ENCODE measurements at regions not wholly inside any gene's neighbourhood (a gene's known extent, or its start where the extent isn't known, plus 50 kb on each side); places are given as distances from the start of the nearest gene placed in this dataset.
A peak's percentile ranks its signal among the peaks of the same experiment; 100 is the strongest.
"Not testable (repeated sequence)": the region's sequence is repeated elsewhere in the genome, so short reads cannot be mapped to it uniquely, and the experiment has no call there.

DNA sequence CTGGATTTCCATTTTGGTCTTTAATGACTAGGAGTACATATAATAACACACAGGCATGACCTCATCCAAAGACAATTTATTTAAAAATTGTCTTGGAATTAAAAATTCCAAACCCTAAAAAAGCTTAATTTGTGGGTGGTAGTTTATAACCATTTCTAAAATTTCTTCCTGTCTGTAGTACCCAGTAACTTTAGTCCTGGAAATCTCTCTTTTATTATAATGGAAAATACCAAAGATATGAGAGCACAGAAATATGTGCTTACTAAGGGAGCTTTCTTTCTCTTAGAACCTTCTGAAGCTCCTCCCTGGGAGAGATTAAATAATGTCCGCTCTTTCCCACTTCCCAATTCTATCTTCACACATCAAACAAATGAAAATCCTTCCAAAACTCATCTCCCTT lies 70.5 kb upstream of the PRL start:
- H3K9me3 ChIP-seq (ENCODE audit: low read depth, low read length) = no peaks in the 10 kb centered on the region
- no peaks in the 10 kb centered on the region for H3K27me3 ChIP-seq (ENCODE audit: insufficient read depth, low read length)
- no peaks in the 10 kb centered on the region for H3K36me3 ChIP-seq (ENCODE audit: insufficient read depth, low read length)
- H3K4me2 ChIP-seq (ENCODE audit: insufficient read depth, low read length) = peak overlapping the region; percentile 5
- H3K4me3 ChIP-seq (ENCODE audit: insufficient read depth, low read length) = no peak overlapping the region
- no peaks in the 10 kb centered on the region for H3K79me2 ChIP-seq (ENCODE audit: insufficient read depth, low read length)
- no peaks in the 10 kb centered on the region for H4K20me1 ChIP-seq (ENCODE audit: insufficient read depth, low read length)
- peaks cover 17% of the 10 kb centered on the region for H3K4me1 ChIP-seq (ENCODE audit: insufficient read depth, low read length)
- H2AFZ ChIP-seq (ENCODE audit: low read length) = no peak overlapping the region
- DNase-seq (ENCODE audit: insufficient read length, low spot score, missing footprints) = peak; percentile 81
- no peak overlapping the region for H3K27ac ChIP-seq (ENCODE audit: low read depth, low read length)
- no peak for TF ChIP-seq CTCF (IDR thresholded peaks at IDR 0.05; ENCODE audit: extremely low read depth, low read depth, low read length)

GRCh38 chr6:22368794-22369193 lies 72.0 kb upstream of the PRL start:
- H3K27me3 ChIP-seq (ENCODE audit: insufficient read depth, low read length) = no peaks in the 10 kb centered on the region
- no peak for TF ChIP-seq CTCF (IDR thresholded peaks at IDR 0.05; ENCODE audit: extremely low read depth, low read depth, low read length)
- no peaks in the 10 kb centered on the region for H3K9me3 ChIP-seq (ENCODE audit: low read depth, low read length)
- no peak for DNase-seq (ENCODE audit: insufficient read length, low spot score, missing footprints)
- peaks cover 13% of the 10 kb centered on the region for H3K4me1 ChIP-seq (ENCODE audit: insufficient read depth, low read length)
- no peaks in the 10 kb centered on the region for H3K79me2 ChIP-seq (ENCODE audit: insufficient read depth, low read length)
- no peak overlapping the region for H3K4me3 ChIP-seq (ENCODE audit: insufficient read depth, low read length)
- no peak overlapping the region for H3K27ac ChIP-seq (ENCODE audit: low read depth, low read length)
- no peaks in the 10 kb centered on the region for H3K36me3 ChIP-seq (ENCODE audit: insufficient read depth, low read length)
- no peaks in the 10 kb centered on the region for H4K20me1 ChIP-seq (ENCODE audit: insufficient read depth, low read length)
- no peak overlapping the region for H2AFZ ChIP-seq (ENCODE audit: low read length)
- H3K4me2 ChIP-seq (ENCODE audit: insufficient read depth, low read length) = no peak overlapping the region

GRCh38 chr6:22372922-22373321 lies 76.1 kb upstream of the PRL start:
- Histone ChIP-seq H3K9me3 (ENCODE audit: low read depth, low read length) (no peaks in the 10 kb centered on the region), H3K79me2 (ENCODE audit: insufficient read depth, low read length) (no peaks in the 10 kb centered on the region), H3K4me1 (ENCODE audit: insufficient read depth, low read length) (no peaks in the 10 kb centered on the region)

GRCh38 chr6:22374950-22375349 lies 78.1 kb upstream of the PRL start:
- not testable (repeated sequence) for H3K27ac ChIP-seq (ENCODE audit: low read depth, low read length); H3K4me1 ChIP-seq (ENCODE audit: insufficient read depth, low read length); H2AFZ ChIP-seq (ENCODE audit: low read length); H3K36me3 ChIP-seq (ENCODE audit: insufficient read depth, low read length); H3K4me3 ChIP-seq (ENCODE audit: insufficient read depth, low read length); H4K20me1 ChIP-seq (ENCODE audit: insufficient read depth, low read length); H3K79me2 ChIP-seq (ENCODE audit: insufficient read depth, low read length); H3K4me2 ChIP-seq (ENCODE audit: insufficient read depth, low read length); DNase-seq (ENCODE audit: insufficient read length, low spot score, missing footprints); H3K27me3 ChIP-seq (ENCODE audit: insufficient read depth, low read length); H3K9me3 ChIP-seq (ENCODE audit: low read depth, low read length)

More at GRCh38 chr6:22372922-22373321, 76.1 kb upstream of the PRL start:
- Histone ChIP-seq H4K20me1 (ENCODE audit: insufficient read depth, low read length) (no peaks in the 10 kb centered on the region), H3K27me3 (ENCODE audit: insufficient read depth, low read length) (no peaks in the 10 kb centered on the region), H3K27ac (ENCODE audit: low read depth, low read length) (no peak overlapping the region), H2AFZ (ENCODE audit: low read length) (no peak overlapping the region), H3K4me3 (ENCODE audit: insufficient read depth, low read length) (no peak overlapping the region), H3K4me2 (ENCODE audit: insufficient read depth, low read length) (no peak overlapping the region), H3K36me3 (ENCODE audit: insufficient read depth, low read length) (no peaks in the 10 kb centered on the region)
- TF ChIP-seq CTCF (IDR thresholded peaks at IDR 0.05; ENCODE audit: extremely low read depth, low read depth, low read length) = no peak
- no peak for DNase-seq (ENCODE audit: insufficient read length, low spot score, missing footprints)

DNA sequence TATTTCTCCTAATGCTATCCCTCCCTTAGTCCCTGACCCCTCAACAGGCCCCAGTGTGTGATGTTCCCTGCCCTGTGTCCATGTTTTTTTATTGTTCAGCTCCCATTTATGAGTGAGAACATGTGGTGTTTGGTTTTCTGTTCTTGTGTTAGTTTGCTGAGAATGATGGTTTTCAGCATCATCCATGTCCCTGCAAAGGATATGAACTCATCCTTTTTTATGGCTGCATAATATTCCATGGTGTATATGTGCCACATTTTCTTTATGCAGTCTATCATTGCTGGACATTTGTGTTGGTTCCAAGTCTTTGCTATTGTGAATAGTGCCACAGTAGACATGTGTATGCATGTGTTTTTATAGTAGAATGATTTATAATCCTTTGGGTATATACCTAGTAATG lies 79.5 kb upstream of the PRL start:
- H3K36me3 ChIP-seq (ENCODE audit: insufficient read depth, low read length); H3K4me1 ChIP-seq (ENCODE audit: insufficient read depth, low read length); H3K4me2 ChIP-seq (ENCODE audit: insufficient read depth, low read length); H3K27ac ChIP-seq (ENCODE audit: low read depth, low read length); H3K79me2 ChIP-seq (ENCODE audit: insufficient read depth, low read length); H2AFZ ChIP-seq (ENCODE audit: low read length); DNase-seq (ENCODE audit: insufficient read length, low spot score, missing footprints); H3K9me3 ChIP-seq (ENCODE audit: low read depth, low read length); H4K20me1 ChIP-seq (ENCODE audit: insufficient read depth, low read length); H3K27me3 ChIP-seq (ENCODE audit: insufficient read depth, low read length); H3K4me3 ChIP-seq (ENCODE audit: insufficient read depth, low read length): not testable (repeated sequence)

DNA sequence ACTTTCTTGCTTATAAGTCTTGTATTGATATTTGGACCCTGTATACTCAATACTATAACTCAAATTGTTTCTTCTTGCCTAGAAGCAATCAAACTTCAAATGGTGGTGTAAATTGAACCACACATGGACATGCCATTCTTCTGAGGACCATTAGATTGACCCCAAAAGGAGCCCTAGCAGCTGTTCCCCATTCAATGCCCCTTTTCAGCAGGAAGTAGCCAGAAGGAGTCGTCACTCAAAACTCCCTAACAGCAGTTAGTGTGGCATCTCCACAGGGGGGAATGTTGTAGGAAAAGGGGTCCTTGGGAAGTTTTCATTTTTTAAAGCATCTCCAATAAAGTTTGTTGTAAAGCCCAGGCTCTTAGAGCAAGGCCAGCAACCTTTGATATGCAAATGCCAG lies 81.7 kb upstream of the PRL start:
- H3K4me2 ChIP-seq (ENCODE audit: insufficient read depth, low read length); H3K36me3 ChIP-seq (ENCODE audit: insufficient read depth, low read length); H3K27me3 ChIP-seq (ENCODE audit: insufficient read depth, low read length); H2AFZ ChIP-seq (ENCODE audit: low read length); H3K4me3 ChIP-seq (ENCODE audit: insufficient read depth, low read length); H3K79me2 ChIP-seq (ENCODE audit: insufficient read depth, low read length); H3K27ac ChIP-seq (ENCODE audit: low read depth, low read length); H3K4me1 ChIP-seq (ENCODE audit: insufficient read depth, low read length); DNase-seq (ENCODE audit: insufficient read length, low spot score, missing footprints); H3K9me3 ChIP-seq (ENCODE audit: low read depth, low read length); H4K20me1 ChIP-seq (ENCODE audit: insufficient read depth, low read length): not testable (repeated sequence)

Measured in osteoblast (primary cell).